ENCODE measurements at regions not wholly inside any gene's neighbourhood (a gene's known extent, or its start where the extent isn't known, plus 50 kb on each side); places are given as distances from the start of the nearest gene placed in this dataset.

GRCh38 chr9:31445960-31446359 lies 938.5 kb upstream of the ACO1 start:
- Histone ChIP-seq H3K27ac (no peak overlapping the region), H3K4me3 (no peak overlapping the region), H3K4me1 (ENCODE audit: insufficient read depth) (no peaks in the 10 kb centered on the region), H3K9me3 (no peaks in the 10 kb centered on the region), H3K27me3 (no peaks in the 10 kb centered on the region), H3K36me3 (no peaks in the 10 kb centered on the region)
- DNase-seq: no peak
- TF ChIP-seq POLR2A (IDR thresholded peaks at IDR 0.05) (no peak), CTCF (IDR thresholded peaks at IDR 0.05) (no peak), EP300 (IDR thresholded peaks at IDR 0.05) (no peak)
- 93 to 94% (median 93%) methylated on average over 4 of the region's 4 CpGs for WGBS, 3 donors
- intact Hi-C loops (cut with DNase I): no loop called here

GRCh38 chr9:31467075-31467474 lies 917.4 kb upstream of the ACO1 start:
- intact Hi-C loops (cut with DNase I): no loop called here
- H3K4me3 ChIP-seq: no peak overlapping the region
- WGBS, 3 donors: 90 to 96% (median 94%) methylated on average over 4 of the region's 4 CpGs
- no peak for DNase-seq
- no peaks in the 10 kb centered on the region for H3K27me3 ChIP-seq
- no peak overlapping the region for H3K27ac ChIP-seq
- TF ChIP-seq POLR2A (IDR thresholded peaks at IDR 0.05): no peak
- no peak for TF ChIP-seq CTCF (IDR thresholded peaks at IDR 0.05)
- no peak for TF ChIP-seq EP300 (IDR thresholded peaks at IDR 0.05)
- no peaks in the 10 kb centered on the region for H3K4me1 ChIP-seq (ENCODE audit: insufficient read depth)
- H3K36me3 ChIP-seq: no peaks in the 10 kb centered on the region
- H3K9me3 ChIP-seq: no peaks in the 10 kb centered on the region

GRCh38 chr9:31470051-31470450 lies 914.4 kb upstream of the ACO1 start:
- no peak for TF ChIP-seq POLR2A (IDR thresholded peaks at IDR 0.05)
- no peak for TF ChIP-seq CTCF (IDR thresholded peaks at IDR 0.05)
- TF ChIP-seq EP300 (IDR thresholded peaks at IDR 0.05): no peak
- Histone ChIP-seq H3K27ac (no peak overlapping the region), H3K36me3 (no peaks in the 10 kb centered on the region), H3K4me3 (no peak overlapping the region), H3K4me1 (ENCODE audit: insufficient read depth) (no peaks in the 10 kb centered on the region), H3K9me3 (no peaks in the 10 kb centered on the region), H3K27me3 (no peaks in the 10 kb centered on the region)
- DNase-seq: no peak
- intact Hi-C loops (cut with DNase I): no loop called here
- WGBS, 3 donors: 52 to 81% (median 59%) methylated on average over 5 of the region's 5 CpGs

GRCh38 chr9:31471010-31471409 lies 913.4 kb upstream of the ACO1 start:
- intact Hi-C loops (cut with DNase I): no loop called here
- 89 to 92% (median 91%) methylated on average over 7 of the region's 7 CpGs for WGBS, 3 donors
- no peak overlapping the region for H3K27ac ChIP-seq
- no peaks in the 10 kb centered on the region for H3K9me3 ChIP-seq
- no peaks in the 10 kb centered on the region for H3K4me1 ChIP-seq (ENCODE audit: insufficient read depth)
- TF ChIP-seq EP300 (IDR thresholded peaks at IDR 0.05): no peak
- TF ChIP-seq POLR2A (IDR thresholded peaks at IDR 0.05): no peak
- no peak for TF ChIP-seq CTCF (IDR thresholded peaks at IDR 0.05)
- no peak overlapping the region for H3K4me3 ChIP-seq
- H3K27me3 ChIP-seq: no peaks in the 10 kb centered on the region
- no peak for DNase-seq
- no peaks in the 10 kb centered on the region for H3K36me3 ChIP-seq

DNA sequence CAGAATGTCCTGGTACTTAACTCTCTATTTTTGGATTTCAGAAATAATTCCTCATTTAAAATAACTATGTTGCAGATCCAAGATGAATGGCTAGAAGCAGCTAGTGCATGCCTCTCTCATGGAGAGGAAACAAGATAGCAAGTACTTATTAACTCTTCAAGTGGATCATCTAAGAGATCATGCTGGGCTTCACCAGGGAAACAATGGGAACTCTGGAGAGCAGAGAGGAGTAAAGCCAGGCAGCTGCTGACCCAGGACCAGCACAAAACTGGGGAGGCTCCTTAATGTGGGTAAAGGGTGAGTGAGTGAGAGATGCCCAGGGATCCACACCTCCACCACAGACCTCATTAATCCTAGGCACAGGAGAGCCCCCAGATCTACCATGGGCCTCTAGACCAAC lies 897.8 kb upstream of the ACO1 start:
- Histone ChIP-seq H3K36me3 (no peaks in the 10 kb centered on the region), H3K27ac (no peak overlapping the region), H3K4me1 (ENCODE audit: insufficient read depth) (no peaks in the 10 kb centered on the region), H3K9me3 (no peaks in the 10 kb centered on the region), H3K4me3 (no peak overlapping the region), H3K27me3 (no peaks in the 10 kb centered on the region)
- TF ChIP-seq EP300 (IDR thresholded peaks at IDR 0.05) (no peak), POLR2A (IDR thresholded peaks at IDR 0.05) (no peak), CTCF (IDR thresholded peaks at IDR 0.05) (no peak)
- DNase-seq: no peak
- intact Hi-C loops (cut with DNase I): no loop called here

Data from ovary (tissue), 7 donors.